Neuronal stem cell (in vitro differentiated cells): ENCODE measurements at regions not wholly inside any gene's neighbourhood (a gene's known extent, or its start where the extent isn't known, plus 50 kb on each side); places are given as distances from the start of the nearest gene placed in this dataset.
A peak's percentile ranks its signal among the peaks of the same experiment; 100 is the strongest.

ENCODE experiments used
- DNase-seq: peaks from one replicate; pipeline ENCODE4 v3.0.0-alpha.2; 2013; ENCODE audit warnings: low spot score
- H2AFZ ChIP-seq: one replicate; pipeline ENCODE4 v1.6.1; 2013; ENCODE audit warnings: mild to moderate bottlenecking, low read length, inconsistent platforms
- H2AK5ac ChIP-seq: 2 replicates; pipeline ENCODE4 v1.6.1; 2013; ENCODE audit warnings: low read depth, mild to moderate bottlenecking, inconsistent platforms, low read length, moderate library complexity, mixed read lengths
- H2BK120ac ChIP-seq: 2 replicates; pipeline ENCODE4 v1.6.1; 2013; ENCODE audit warnings: low read depth, mild to moderate bottlenecking, inconsistent platforms, low read length, moderate library complexity, mixed read lengths
- H2BK12ac ChIP-seq: one replicate; pipeline ENCODE4 v1.6.1; 2013; ENCODE audit warnings: low read length, inconsistent platforms
- H2BK15ac ChIP-seq: 2 replicates; pipeline ENCODE4 v1.6.1; 2013; ENCODE audit warnings: mild to moderate bottlenecking, low read length, inconsistent platforms, mixed read lengths
- H2BK5ac ChIP-seq: one replicate; pipeline ENCODE4 v1.6.1; 2013; ENCODE audit warnings: inconsistent platforms, mild to moderate bottlenecking, low read length, moderate library complexity
- H3K14ac ChIP-seq: one replicate; pipeline ENCODE4 v1.6.1; 2013; ENCODE audit warnings: low read length, inconsistent platforms
- H3K18ac ChIP-seq: 2 replicates; pipeline ENCODE4 v1.6.1; 2013; ENCODE audit warnings: low read length, inconsistent platforms
- H3K23ac ChIP-seq: 2 replicates; pipeline ENCODE4 v1.6.1; 2013; ENCODE audit warnings: low read depth, mild to moderate bottlenecking, mixed read lengths, low read length, inconsistent platforms; ENCODE audit not compliant: poor library complexity
- H3K27ac ChIP-seq: replicated peaks from 3 replicates; pipeline ENCODE4 v1.5.1; 2013; ENCODE audit warnings: low read length, inconsistent platforms
- H3K27me3 ChIP-seq, 3 experiments: 2 replicates each; pipeline ENCODE4 v1.6.1; 2013; ENCODE audit warnings: low read length in 3 of 3, mild to moderate bottlenecking in 2 of 3, inconsistent platforms in 1 of 3, low read depth in 1 of 3, mixed read lengths in 1 of 3, moderate library complexity in 1 of 3; ENCODE audit not compliant: control insufficient read depth in 3 of 3, insufficient read depth in 3 of 3
- H3K36me3 ChIP-seq, 2 donors: replicated peaks in 1 of 2; 2 replicates each; pipeline ENCODE4 v1.6.1; 2013; ENCODE audit warnings: low read length in 2 of 2; ENCODE audit not compliant: control insufficient read depth in 2 of 2, insufficient read depth in 2 of 2
- H3K4ac ChIP-seq: 2 replicates; pipeline ENCODE4 v1.6.1; 2013; ENCODE audit warnings: inconsistent platforms, mild to moderate bottlenecking, low read length, moderate library complexity
- H3K4me1 ChIP-seq, 2 donors: 1 replicate in 1 of 2; 2 replicates in 1 of 2; pipeline ENCODE4 v1.6.1; 2013; ENCODE audit warnings: low read length in 2 of 2, low read depth in 1 of 2; ENCODE audit not compliant: control insufficient read depth in 2 of 2, insufficient read depth in 1 of 2
- H3K4me2 ChIP-seq: one replicate; pipeline ENCODE4 v1.6.1; 2013; ENCODE audit warnings: mild to moderate bottlenecking, low read length, inconsistent platforms; ENCODE audit not compliant: insufficient read depth, poor library complexity, severe bottlenecking
- H3K4me3 ChIP-seq, 2 donors: 2 replicates each; pipeline ENCODE4 v1.5.1; 2013; ENCODE audit warnings: low read length in 2 of 2, mild to moderate bottlenecking in 2 of 2, inconsistent platforms in 1 of 2, moderate library complexity in 1 of 2
- H3K79me1 ChIP-seq: one replicate; pipeline ENCODE4 v1.6.1; 2013; ENCODE audit warnings: low read depth, mild to moderate bottlenecking, inconsistent platforms, low read length, moderate library complexity
- H3K9ac ChIP-seq: one replicate; pipeline ENCODE4 v1.6.1; 2013; ENCODE audit warnings: mild to moderate bottlenecking, low read depth, low read length, inconsistent platforms; ENCODE audit not compliant: poor library complexity
- H3K9me3 ChIP-seq, 2 donors: replicated peaks in 1 of 2; 2 replicates each; pipeline versions ENCODE3 to v1.6.1; 2013; ENCODE audit warnings: low read length in 2 of 2, mild to moderate bottlenecking in 2 of 2, inconsistent platforms in 1 of 2, low read depth in 1 of 2, mixed read lengths in 1 of 2, moderate library complexity in 1 of 2; ENCODE audit not compliant: control insufficient read depth in 2 of 2, insufficient read depth in 1 of 2
- H4K8ac ChIP-seq: one replicate; pipeline ENCODE4 v1.6.1; 2013; ENCODE audit warnings: low read depth, mild to moderate bottlenecking, inconsistent platforms, low read length, moderate library complexity
- H4K91ac ChIP-seq: one replicate; pipeline ENCODE4 v1.6.1; 2013; ENCODE audit warnings: low read length, low read depth, mild to moderate bottlenecking, inconsistent platforms; ENCODE audit not compliant: poor library complexity
- WGBS, 2 donors: extraction: QIAGEN DNeasy Blood & Tissue Kit; methylation state at CpG; one replicate each; pipeline ENCODE4 v1.1.7; 2013; ENCODE audit warnings: missing lambda C conversion rate in 2 of 2, mixed read lengths in 1 of 2; ENCODE audit not compliant: insufficient read length in 2 of 2, insufficient replicate concordance in 1 of 2; ENCODE audit errors: extremely low coverage in 2 of 2; 5-methylcytosine and 5-hydroxymethylcytosine counted together

- H2AK5ac ChIP-seq: no peak overlapping the region
- H3K14ac ChIP-seq: no peak overlapping the region
- no peaks in the 10 kb centered on the region for H3K4me1 ChIP-seq
- no peak overlapping the region for H2BK15ac ChIP-seq
- no peak overlapping the region for H3K4me3 ChIP-seq
- no peak overlapping the region for H3K18ac ChIP-seq
- H3K9me3 ChIP-seq: no peaks in the 10 kb centered on the region
- H2BK120ac ChIP-seq: no peak overlapping the region
- H3K4ac ChIP-seq: no peak overlapping the region
- H2AFZ ChIP-seq: no peak overlapping the region
- H3K27ac ChIP-seq: no peak overlapping the region
- no peak overlapping the region for H3K23ac ChIP-seq
- no peaks in the 10 kb centered on the region for H3K36me3 ChIP-seq
- no peak overlapping the region for H4K8ac ChIP-seq
- peak; percentile 20 for DNase-seq
- H3K4me2 ChIP-seq: no peak overlapping the region
- H4K91ac ChIP-seq: no peak overlapping the region
- H3K9ac ChIP-seq: no peak overlapping the region
- no peak overlapping the region for H2BK12ac ChIP-seq
- H2BK5ac ChIP-seq: no peak overlapping the region
- no CpG with 5 or more reads among the region's 4 CpGs for whole genome bisulfite sequencing, 2 donors
- H3K27me3 ChIP-seq: no peaks in the 10 kb centered on the region
- H3K79me1 ChIP-seq: no peaks in the 10 kb centered on the region
Measured at GRCh38 chr7:28296571-28297483, 115.5 kb upstream of the CREB5 start.

- H3K27me3 ChIP-seq: no peaks in the 10 kb centered on the region
- H3K9me3 ChIP-seq: no peaks in the 10 kb centered on the region
- no peak overlapping the region for H3K4me3 ChIP-seq
- H2BK15ac ChIP-seq: no peak overlapping the region
- H3K4ac ChIP-seq: no peak overlapping the region
- no CpG with 5 or more reads among the region's 4 CpGs for WGBS, 2 donors
- no peaks in the 10 kb centered on the region for H3K4me1 ChIP-seq
- H2BK120ac ChIP-seq: no peak overlapping the region
- H3K4me2 ChIP-seq: no peak overlapping the region
- no peak overlapping the region for H2BK12ac ChIP-seq
- no peak overlapping the region for H3K27ac ChIP-seq
- no peak overlapping the region for H2BK5ac ChIP-seq
- no peak overlapping the region for H2AFZ ChIP-seq
- no peak overlapping the region for H3K23ac ChIP-seq
- H4K91ac ChIP-seq: no peak overlapping the region
- no peaks in the 10 kb centered on the region for H3K79me1 ChIP-seq
- no peak overlapping the region for H3K18ac ChIP-seq
- H3K36me3 ChIP-seq: no peaks in the 10 kb centered on the region
- H2AK5ac ChIP-seq: no peak overlapping the region
- no peak overlapping the region for H4K8ac ChIP-seq
- no peak for DNase-seq
- no peak overlapping the region for H3K14ac ChIP-seq
- H3K9ac ChIP-seq: no peak overlapping the region
Measured at GRCh38 chr7:28297801-28298459, 114.4 kb upstream of the CREB5 start.

DNA sequence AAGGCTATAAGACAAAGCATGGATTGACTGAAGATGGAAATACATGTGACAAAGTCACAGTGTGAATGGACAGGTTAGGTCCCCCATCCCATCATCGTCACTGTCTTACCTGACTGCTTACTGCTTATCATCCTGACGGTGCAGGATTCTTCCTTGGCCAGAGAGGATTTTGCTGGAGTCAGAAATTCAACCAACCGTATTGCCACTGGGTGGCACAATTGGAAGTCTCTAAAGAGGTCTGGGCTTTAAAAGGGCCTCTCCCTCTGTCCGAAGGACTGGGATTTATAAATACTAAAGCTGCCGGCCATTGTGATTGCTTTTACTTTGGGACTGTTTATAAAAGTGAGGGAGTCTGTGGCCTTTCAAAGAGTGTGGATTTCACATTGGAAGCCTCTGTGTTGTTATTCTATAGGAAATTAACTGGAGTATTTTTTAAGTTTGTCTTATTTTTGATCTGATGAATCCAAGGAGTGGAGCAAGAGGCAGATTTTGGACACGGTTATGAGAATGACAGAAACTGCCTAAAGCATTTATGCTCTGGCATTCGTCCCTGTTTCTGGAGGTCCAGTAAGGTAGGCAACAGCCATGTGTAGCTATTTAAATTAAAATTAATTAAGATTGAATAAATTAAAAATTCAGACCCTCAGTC is 113.3 kb upstream of the CREB5 start:
- no peaks in the 10 kb centered on the region for H3K9me3 ChIP-seq
- no peak overlapping the region for H3K4me3 ChIP-seq
- no peaks in the 10 kb centered on the region for H3K4me1 ChIP-seq
- H2AFZ ChIP-seq: peak overlapping the region; percentile 73
- no peak overlapping the region for H3K14ac ChIP-seq
- no peak overlapping the region for H2BK120ac ChIP-seq
- WGBS, 2 donors: no CpG with 5 or more reads among the region's 7 CpGs
- H2AK5ac ChIP-seq: no peak overlapping the region
- no peak overlapping the region for H4K91ac ChIP-seq
- H3K79me1 ChIP-seq: no peaks in the 10 kb centered on the region
- H3K4me2 ChIP-seq: no peak overlapping the region
- no peak overlapping the region for H2BK5ac ChIP-seq
- H3K27ac ChIP-seq: no peak overlapping the region
- no peak overlapping the region for H2BK15ac ChIP-seq
- no peak overlapping the region for H3K18ac ChIP-seq
- no peak overlapping the region for H3K23ac ChIP-seq
- H3K9ac ChIP-seq: no peak overlapping the region
- H2BK12ac ChIP-seq: no peak overlapping the region
- DNase-seq: peak; percentile 35
- no peaks in the 10 kb centered on the region for H3K27me3 ChIP-seq
- H3K36me3 ChIP-seq: no peaks in the 10 kb centered on the region
- H3K4ac ChIP-seq: no peak overlapping the region
- no peak overlapping the region for H4K8ac ChIP-seq

DNA sequence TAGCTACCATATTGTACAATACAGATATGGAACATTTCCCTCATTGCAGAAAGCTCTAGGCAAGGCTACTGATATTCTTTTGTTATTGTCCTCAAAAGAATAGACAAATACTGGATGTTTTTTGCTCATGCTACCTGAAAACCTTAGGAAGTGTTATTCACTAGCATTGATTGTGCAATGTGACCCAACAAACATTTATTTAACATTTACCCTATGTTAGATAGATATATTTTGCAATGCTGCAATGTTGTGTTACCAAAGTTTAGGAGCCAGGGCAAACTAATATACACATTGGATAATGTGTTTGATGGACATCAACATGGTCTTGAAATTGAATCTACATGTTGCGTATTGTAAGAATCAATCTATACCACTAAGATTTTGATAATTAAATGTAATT is 112.8 kb upstream of the CREB5 start:
- no peak overlapping the region for H3K9ac ChIP-seq
- no peak overlapping the region for H3K4ac ChIP-seq
- H2AK5ac ChIP-seq: no peak overlapping the region
- no peak overlapping the region for H4K91ac ChIP-seq
- H2BK15ac ChIP-seq: no peak overlapping the region
- no peak overlapping the region for H3K4me2 ChIP-seq
- H3K18ac ChIP-seq: no peak overlapping the region
- no peak overlapping the region for H3K14ac ChIP-seq
- no peak overlapping the region for H2BK5ac ChIP-seq
- H2BK120ac ChIP-seq: no peak overlapping the region
- no peak overlapping the region for H2AFZ ChIP-seq
- H3K9me3 ChIP-seq: no peaks in the 10 kb centered on the region
- no peak overlapping the region for H3K4me3 ChIP-seq
- H2BK12ac ChIP-seq: no peak overlapping the region
- H3K27me3 ChIP-seq: no peaks in the 10 kb centered on the region
- H3K23ac ChIP-seq: no peak overlapping the region
- no peaks in the 10 kb centered on the region for H3K79me1 ChIP-seq
- no CpG with 5 or more reads among the region's 1 CpG for WGBS, 2 donors
- H3K36me3 ChIP-seq: no peaks in the 10 kb centered on the region
- H3K27ac ChIP-seq: no peak overlapping the region
- H4K8ac ChIP-seq: no peak overlapping the region
- DNase-seq: no peak
- no peaks in the 10 kb centered on the region for H3K4me1 ChIP-seq
